ENCODE measurements at regions not wholly inside any gene's neighbourhood (a gene's known extent, or its start where the extent isn't known, plus 50 kb on each side); places are given as distances from the start of the nearest gene placed in this dataset.

- in situ Hi-C loops (cut with HindIII; ENCODE audit: low pct_unique_long_range_greater_than_20kb, low sequenced_read_pairs), result no loop called here
- POLR2A ChIA-PET, result no interaction called here
- intact Hi-C loops (cut with micrococcal nuclease; ENCODE audit: unreplicated experiment), result no loop called here
- H3K4me3 ChIP-seq (ENCODE audit: low read depth in 2 of 2, low read length in 2 of 2), result no peak overlapping the region
- CTCF ChIA-PET, result no interaction called here
- TF ChIP-seq POLR2AphosphoS5 (IDR thresholded peaks at IDR 0.05; ENCODE audit: low read depth, low read length), result no peak
- TF ChIP-seq, protein P1, sequence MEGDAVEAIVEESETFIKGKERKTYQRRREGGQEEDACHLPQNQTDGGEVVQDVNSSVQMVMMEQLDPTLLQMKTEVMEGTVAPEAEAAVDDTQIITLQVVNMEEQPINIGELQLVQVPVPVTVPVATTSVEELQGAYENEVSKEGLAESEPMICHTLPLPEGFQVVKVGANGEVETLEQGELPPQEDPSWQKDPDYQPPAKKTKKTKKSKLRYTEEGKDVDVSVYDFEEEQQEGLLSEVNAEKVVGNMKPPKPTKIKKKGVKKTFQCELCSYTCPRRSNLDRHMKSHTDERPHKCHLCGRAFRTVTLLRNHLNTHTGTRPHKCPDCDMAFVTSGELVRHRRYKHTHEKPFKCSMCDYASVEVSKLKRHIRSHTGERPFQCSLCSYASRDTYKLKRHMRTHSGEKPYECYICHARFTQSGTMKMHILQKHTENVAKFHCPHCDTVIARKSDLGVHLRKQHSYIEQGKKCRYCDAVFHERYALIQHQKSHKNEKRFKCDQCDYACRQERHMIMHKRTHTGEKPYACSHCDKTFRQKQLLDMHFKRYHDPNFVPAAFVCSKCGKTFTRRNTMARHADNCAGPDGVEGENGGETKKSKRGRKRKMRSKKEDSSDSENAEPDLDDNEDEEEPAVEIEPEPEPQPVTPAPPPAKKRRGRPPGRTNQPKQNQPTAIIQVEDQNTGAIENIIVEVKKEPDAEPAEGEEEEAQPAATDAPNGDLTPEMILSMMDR (IDR thresholded peaks at IDR 0.05), result no peak
- no peak for TF ChIP-seq TCF7L2 (IDR thresholded peaks at IDR 0.05; ENCODE audit: low read depth, low read length)
- TF ChIP-seq, protein P2, sequence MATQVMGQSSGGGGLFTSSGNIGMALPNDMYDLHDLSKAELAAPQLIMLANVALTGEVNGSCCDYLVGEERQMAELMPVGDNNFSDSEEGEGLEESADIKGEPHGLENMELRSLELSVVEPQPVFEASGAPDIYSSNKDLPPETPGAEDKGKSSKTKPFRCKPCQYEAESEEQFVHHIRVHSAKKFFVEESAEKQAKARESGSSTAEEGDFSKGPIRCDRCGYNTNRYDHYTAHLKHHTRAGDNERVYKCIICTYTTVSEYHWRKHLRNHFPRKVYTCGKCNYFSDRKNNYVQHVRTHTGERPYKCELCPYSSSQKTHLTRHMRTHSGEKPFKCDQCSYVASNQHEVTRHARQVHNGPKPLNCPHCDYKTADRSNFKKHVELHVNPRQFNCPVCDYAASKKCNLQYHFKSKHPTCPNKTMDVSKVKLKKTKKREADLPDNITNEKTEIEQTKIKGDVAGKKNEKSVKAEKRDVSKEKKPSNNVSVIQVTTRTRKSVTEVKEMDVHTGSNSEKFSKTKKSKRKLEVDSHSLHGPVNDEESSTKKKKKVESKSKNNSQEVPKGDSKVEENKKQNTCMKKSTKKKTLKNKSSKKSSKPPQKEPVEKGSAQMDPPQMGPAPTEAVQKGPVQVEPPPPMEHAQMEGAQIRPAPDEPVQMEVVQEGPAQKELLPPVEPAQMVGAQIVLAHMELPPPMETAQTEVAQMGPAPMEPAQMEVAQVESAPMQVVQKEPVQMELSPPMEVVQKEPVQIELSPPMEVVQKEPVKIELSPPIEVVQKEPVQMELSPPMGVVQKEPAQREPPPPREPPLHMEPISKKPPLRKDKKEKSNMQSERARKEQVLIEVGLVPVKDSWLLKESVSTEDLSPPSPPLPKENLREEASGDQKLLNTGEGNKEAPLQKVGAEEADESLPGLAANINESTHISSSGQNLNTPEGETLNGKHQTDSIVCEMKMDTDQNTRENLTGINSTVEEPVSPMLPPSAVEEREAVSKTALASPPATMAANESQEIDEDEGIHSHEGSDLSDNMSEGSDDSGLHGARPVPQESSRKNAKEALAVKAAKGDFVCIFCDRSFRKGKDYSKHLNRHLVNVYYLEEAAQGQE (IDR thresholded peaks at IDR 0.05; ENCODE audit: insufficient read depth in 1 of 2, low read depth in 2 of 2, low read length in 1 of 2), result no peak
- TF ChIP-seq SIN3A (IDR thresholded peaks at IDR 0.05; ENCODE audit: borderline replicate concordance, insufficient read depth, low read depth, low read length), result no peak
- no peaks in the 10 kb centered on the region for H3K27me3 ChIP-seq (ENCODE audit: control insufficient read depth, insufficient read depth, low read length)
- H3K9me3 ChIP-seq (ENCODE audit: control insufficient read depth, insufficient read depth, low read depth, low read length), result no peaks in the 10 kb centered on the region
- H3K4me1 ChIP-seq (ENCODE audit: control insufficient read depth, insufficient read depth, low read length), result no peaks in the 10 kb centered on the region
- ATAC-seq (no peak), DNase-seq (ENCODE audit: low read depth, low spot score) (no peak)
- no peak overlapping the region for H3K27ac ChIP-seq (ENCODE audit: low read length)
- no peaks in the 10 kb centered on the region for H3K36me3 ChIP-seq (ENCODE audit: control insufficient read depth, insufficient read depth, low read length)
- no TSS peak for BruUV-seq (replicated peaks)
These were observed 308.4 kb upstream of the GCFC2 start for GRCh38 chr2:76019128-76019527.

GRCh38 chr2:76009484-76009883 is 298.8 kb upstream of the GCFC2 start:
- POLR2A ChIA-PET, result no interaction called here
- no peaks in the 10 kb centered on the region for H3K4me1 ChIP-seq (ENCODE audit: control insufficient read depth, insufficient read depth, low read length)
- intact Hi-C loops (cut with micrococcal nuclease; ENCODE audit: unreplicated experiment), result no loop called here
- no peak overlapping the region for H3K27ac ChIP-seq (ENCODE audit: low read length)
- in situ Hi-C loops (cut with HindIII; ENCODE audit: low pct_unique_long_range_greater_than_20kb, low sequenced_read_pairs), result no loop called here
- ATAC-seq (no peak), DNase-seq (ENCODE audit: low read depth, low spot score) (no peak)
- H3K36me3 ChIP-seq (ENCODE audit: control insufficient read depth, insufficient read depth, low read length), result no peaks in the 10 kb centered on the region
- CTCF ChIA-PET, result no interaction called here
- no TSS peak for BruUV-seq (replicated peaks)
- H3K4me3 ChIP-seq (ENCODE audit: low read depth in 2 of 2, low read length in 2 of 2), result no peak overlapping the region
- TF ChIP-seq TCF7L2 (IDR thresholded peaks at IDR 0.05; ENCODE audit: low read depth, low read length), result no peak
- H3K9me3 ChIP-seq (ENCODE audit: control insufficient read depth, insufficient read depth, low read depth, low read length), result no peaks in the 10 kb centered on the region
- H3K27me3 ChIP-seq (ENCODE audit: control insufficient read depth, insufficient read depth, low read length), result no peaks in the 10 kb centered on the region

DNA sequence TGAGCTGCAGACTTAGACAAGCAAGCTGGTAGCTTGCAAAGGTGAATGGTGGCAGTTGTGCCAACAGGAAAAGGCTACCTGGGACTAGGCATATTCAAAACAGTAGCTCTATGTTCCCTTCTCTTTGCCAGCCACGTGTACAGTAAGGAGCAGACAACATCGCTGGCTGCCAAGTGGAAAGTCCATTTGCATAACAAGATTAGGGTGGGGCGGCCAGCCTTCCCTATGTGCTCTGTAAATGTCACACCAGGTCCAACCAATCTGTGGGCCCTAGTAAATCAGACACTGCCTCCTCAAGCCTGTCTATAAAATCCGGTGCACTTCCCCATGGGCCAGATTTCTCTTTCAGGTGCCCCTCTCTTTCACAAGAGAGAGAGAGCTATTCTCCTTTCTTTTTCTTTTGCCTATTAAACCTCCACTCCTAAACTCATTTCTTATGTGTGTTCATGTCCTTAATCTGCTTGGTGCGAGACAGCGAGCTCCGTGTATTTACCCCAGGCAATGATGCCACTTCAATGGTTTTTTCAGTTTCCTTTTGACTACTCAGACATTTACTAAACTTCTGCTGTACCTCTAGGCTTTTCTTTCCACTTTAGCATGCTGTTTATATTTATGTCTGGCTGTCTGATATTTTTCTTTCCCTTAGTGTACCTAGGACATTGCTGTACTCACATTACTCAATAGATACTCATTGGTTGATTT is 297.4 kb upstream of the GCFC2 start:
- Histone ChIP-seq H3K9me3 (ENCODE audit: control insufficient read depth, insufficient read depth, low read depth, low read length) (no peaks in the 10 kb centered on the region), H3K27me3 (ENCODE audit: control insufficient read depth, insufficient read depth, low read length) (no peaks in the 10 kb centered on the region), H3K4me1 (ENCODE audit: control insufficient read depth, insufficient read depth, low read length) (no peaks in the 10 kb centered on the region), H3K36me3 (ENCODE audit: control insufficient read depth, insufficient read depth, low read length) (no peaks in the 10 kb centered on the region), H3K27ac (ENCODE audit: low read length) (no peak overlapping the region), H3K4me3 (ENCODE audit: low read depth in 2 of 2, low read length in 2 of 2) (no peak overlapping the region)
- ChIA-PET CTCF (no interaction called here), POLR2A (no interaction called here)
- intact Hi-C loops (cut with micrococcal nuclease; ENCODE audit: unreplicated experiment), result no loop called here
- no TSS peak for BruUV-seq (replicated peaks)
- no peak for DNase-seq (ENCODE audit: low read depth, low spot score)
- ATAC-seq, result no peak
- in situ Hi-C loops (cut with HindIII; ENCODE audit: low pct_unique_long_range_greater_than_20kb, low sequenced_read_pairs), result no loop called here
- no peak for TF ChIP-seq POLR2AphosphoS5 (IDR thresholded peaks at IDR 0.05; ENCODE audit: low read depth, low read length)
- TF ChIP-seq, protein P1 (IDR thresholded peaks at IDR 0.05), result no peak
- TF ChIP-seq, protein P2 (IDR thresholded peaks at IDR 0.05; ENCODE audit: insufficient read depth in 1 of 2, low read depth in 2 of 2, low read length in 1 of 2), result no peak
- no peak for TF ChIP-seq SIN3A (IDR thresholded peaks at IDR 0.05; ENCODE audit: borderline replicate concordance, insufficient read depth, low read depth, low read length)
- no peak for TF ChIP-seq TCF7L2 (IDR thresholded peaks at IDR 0.05; ENCODE audit: low read depth, low read length)

All from Panc1 (cell line).